HCT116 (cell line): ENCODE measurements at regions not wholly inside any gene's neighbourhood (a gene's known extent, or its start where the extent isn't known, plus 50 kb on each side); places are given as distances from the start of the nearest gene placed in this dataset.

ENCODE experiments used
- ATAC-seq: fragments of 200-7000 bp; cut with Tn5 transposase; 2 replicates; pipeline ENCODE4 v1.9.1; 2020; ENCODE audit warnings: mild to moderate bottlenecking, moderate library complexity
- BruUV-seq: library from RNA; stranded (reverse); fragments of 400-500 nt; replicated peaks from 2 replicates; lab custom pipeline; 2021; lab: Mats Ljungman, UMichigan
- CTCF ChIA-PET: fragments of 300-600 bp; sonication (Branson Sonifier 250); formaldehyde crosslinking; loops from one replicate; lab custom pipeline; 2021; ENCODE audit warnings: antibody characterized with exemption; lab: Charles Lee
- POLR2A ChIA-PET: fragments of 300-600, 350-600 bp; sonication (Branson Sonifier 250); formaldehyde crosslinking; loops from one replicate; lab custom pipeline; 2021; ENCODE audit warnings: antibody characterized with exemption; lab: Charles Lee
- RAD21 ChIA-PET, 2 experiments: fragments of 300-600 bp; sonication (Branson Sonifier 250); formaldehyde crosslinking; loops; one replicate each; lab custom pipeline; 2023; ENCODE audit warnings: low total read pairs in 2 of 2; ENCODE audit not compliant: uncharacterized antibody in 2 of 2, unreplicated experiment in 2 of 2, low non-redundant PET in 1 of 2; lab: Charles Lee
- DNase-seq: peaks from one replicate; pipeline ENCODE4 v3.0.0-alpha.2; 2010; ENCODE audit warnings: low read depth, low spot score
- H2AFZ ChIP-seq: fragments of 200-600 bp; shearing (Covaris generic), sonication (generic); 2 replicates; pipeline ENCODE4 v1.6.1; 2017; ENCODE audit warnings: low read depth, mixed run types, mixed read lengths, antibody characterized with exemption, low read length; ENCODE audit not compliant: poor library complexity, severe bottlenecking
- H3K27ac ChIP-seq: 2 replicates; pipeline ENCODE4 v1.5.1; 2012; ENCODE audit warnings: low read depth, low read length
- H3K27me3 ChIP-seq: fragments of 200-600 bp; sonication (generic); 2 replicates; pipeline ENCODE4 v1.6.1; 2016; ENCODE audit warnings: mixed run types, low read length, mixed read lengths; ENCODE audit not compliant: insufficient read depth
- H3K36me3 ChIP-seq, 2 experiments: fragments of 200-500 bp in 1 of 2; fragments of 200-600 bp in 1 of 2; sonication (Bioruptor generic) in 1 of 2; sonication (generic) in 1 of 2; 2 replicates each; pipeline versions ENCODE4 v1.5.1 to v1.6.1; 2014 to 2016; ENCODE audit warnings: low read length in 2 of 2, inconsistent platforms in 1 of 2, mixed read lengths in 1 of 2, mixed run types in 1 of 2; ENCODE audit not compliant: insufficient read depth in 2 of 2, control insufficient read depth in 1 of 2
- H3K4me1 ChIP-seq, 2 experiments: fragments of 200-600 bp in 1 of 2; sonication (generic) in 1 of 2; 2 replicates each; pipeline versions ENCODE4 v1.5.1 to v1.6.1; 2012 to 2017; ENCODE audit warnings: low read length in 2 of 2, inconsistent platforms in 1 of 2, mild to moderate bottlenecking in 1 of 2, mixed read lengths in 1 of 2, mixed run types in 1 of 2, moderate library complexity in 1 of 2; ENCODE audit not compliant: insufficient read depth in 2 of 2, control insufficient read depth in 1 of 2
- H3K4me2 ChIP-seq: fragments of 200-600 bp; sonication (generic); 2 replicates; pipeline ENCODE4 v1.6.1; 2017; ENCODE audit warnings: mixed run types, low read length, mixed read lengths
- H3K4me3 ChIP-seq, 2 experiments: fragments of 200-600 bp in 1 of 2; sonication (generic) in 1 of 2; replicated peaks in 1 of 2; 2 replicates each; pipeline ENCODE4 v1.5.1; 2011 to 2016; ENCODE audit warnings: low read length in 2 of 2, control low read depth in 1 of 2, low read depth in 1 of 2, mild to moderate bottlenecking in 1 of 2, mixed read lengths in 1 of 2, mixed run types in 1 of 2
- H3K79me2 ChIP-seq: fragments of 200-600 bp; sonication (generic); 2 replicates; pipeline ENCODE4 v1.6.1; 2017; ENCODE audit warnings: mild to moderate bottlenecking, mixed run types, low read length, moderate library complexity, mixed read lengths; ENCODE audit not compliant: insufficient read depth
- H3K9ac ChIP-seq: fragments of 200-600 bp; sonication (generic); 2 replicates; pipeline ENCODE4 v1.6.1; 2016; ENCODE audit warnings: low read length, mixed read lengths
- H3K9me2 ChIP-seq: fragments of 200-600 bp; sonication (generic), shearing (Covaris generic); 2 replicates; pipeline ENCODE4 v1.6.1; 2017; ENCODE audit warnings: mixed run types, mild to moderate bottlenecking, moderate library complexity; ENCODE audit not compliant: insufficient read depth
- H3K9me3 ChIP-seq, 2 experiments: fragments of 200-500 bp in 1 of 2; fragments of 200-600 bp in 1 of 2; sonication (Bioruptor generic) in 1 of 2; sonication (generic) in 1 of 2; 2 replicates each; pipeline ENCODE4 v1.6.1; 2014 to 2017; ENCODE audit warnings: low read length in 2 of 2, mixed read lengths in 2 of 2, inconsistent platforms in 1 of 2, low read depth in 1 of 2, mild to moderate bottlenecking in 1 of 2, mixed run types in 1 of 2, moderate library complexity in 1 of 2; ENCODE audit not compliant: control insufficient read depth in 1 of 2, insufficient read depth in 1 of 2
- H4K20me1 ChIP-seq: fragments of 200-600 bp; sonication (generic), shearing (Covaris generic); 2 replicates; pipeline ENCODE4 v1.6.1; 2017; ENCODE audit warnings: mixed run types, mild to moderate bottlenecking, moderate library complexity; ENCODE audit not compliant: insufficient read depth
- CBX3 ChIP-seq: IDR thresholded peaks from 2 replicates; pipeline ENCODE4 v1.6.1; 2012; ENCODE audit warnings: low read depth
- ELF1 ChIP-seq: IDR thresholded peaks from 2 replicates; pipeline ENCODE4 v1.6.1; 2012; ENCODE audit warnings: low read depth, borderline replicate concordance
- intact Hi-C: fragments of 100-400 bp; cut with micrococcal nuclease; formaldehyde crosslinking; loops from 2 replicates; pipeline ENCODE4 v1.10.0; 2022
- TF ChIP-seq, protein P1 (sequence below): IDR thresholded peaks from 2 replicates; pipeline ENCODE4 v1.6.1; 2011; ENCODE audit warnings: mild to moderate bottlenecking, low read length, moderate library complexity; ENCODE audit not compliant: insufficient replicate concordance; ENCODE audit errors: extremely low read depth
- TF ChIP-seq, protein P2 (sequence below): IDR thresholded peaks from 2 replicates; pipeline ENCODE4 v1.6.1; 2012; ENCODE audit warnings: low read depth

DNA sequence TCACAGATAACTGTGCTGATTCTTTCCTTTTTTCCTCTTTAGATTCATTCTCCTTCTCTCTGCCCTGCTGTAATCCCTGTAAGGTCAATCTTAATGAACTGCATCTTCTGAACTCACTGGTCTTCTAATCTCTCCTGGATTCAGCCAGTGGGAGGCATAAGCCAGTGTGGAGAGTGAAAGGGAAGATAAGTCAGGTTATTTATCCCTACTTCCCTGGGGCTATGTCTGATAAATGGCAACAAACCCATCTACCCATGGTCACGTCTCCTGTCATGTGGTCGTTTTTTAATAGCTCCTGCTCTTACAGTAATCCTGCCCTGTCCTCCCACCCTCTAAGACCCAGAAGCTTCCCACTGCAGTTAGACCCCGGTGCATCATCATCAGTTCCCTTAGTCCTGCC is 199.6 kb upstream of the NAALADL2 start:
- H2AFZ ChIP-seq = no peak overlapping the region
- RAD21 ChIA-PET = no interaction called here

More for the DNA sequence above, 199.6 kb upstream of the NAALADL2 start:
- Histone ChIP-seq H3K4me1 (no peaks in the 10 kb centered on the region), H3K79me2 (no peaks in the 10 kb centered on the region), H3K9ac (no peak overlapping the region), H3K9me3 (no peaks in the 10 kb centered on the region), H3K4me2 (no peak overlapping the region), H3K4me3 (no peak overlapping the region), H3K9me2 (no peaks in the 10 kb centered on the region; the same call in 1 of the 2 replicates), H4K20me1 (no peaks in the 10 kb centered on the region), H3K27me3 (no peaks in the 10 kb centered on the region), H3K27ac (no peak overlapping the region), H3K36me3 (no peaks in the 10 kb centered on the region)
- DNase-seq (no peak), ATAC-seq (no peak)
- TF ChIP-seq, protein P1, sequence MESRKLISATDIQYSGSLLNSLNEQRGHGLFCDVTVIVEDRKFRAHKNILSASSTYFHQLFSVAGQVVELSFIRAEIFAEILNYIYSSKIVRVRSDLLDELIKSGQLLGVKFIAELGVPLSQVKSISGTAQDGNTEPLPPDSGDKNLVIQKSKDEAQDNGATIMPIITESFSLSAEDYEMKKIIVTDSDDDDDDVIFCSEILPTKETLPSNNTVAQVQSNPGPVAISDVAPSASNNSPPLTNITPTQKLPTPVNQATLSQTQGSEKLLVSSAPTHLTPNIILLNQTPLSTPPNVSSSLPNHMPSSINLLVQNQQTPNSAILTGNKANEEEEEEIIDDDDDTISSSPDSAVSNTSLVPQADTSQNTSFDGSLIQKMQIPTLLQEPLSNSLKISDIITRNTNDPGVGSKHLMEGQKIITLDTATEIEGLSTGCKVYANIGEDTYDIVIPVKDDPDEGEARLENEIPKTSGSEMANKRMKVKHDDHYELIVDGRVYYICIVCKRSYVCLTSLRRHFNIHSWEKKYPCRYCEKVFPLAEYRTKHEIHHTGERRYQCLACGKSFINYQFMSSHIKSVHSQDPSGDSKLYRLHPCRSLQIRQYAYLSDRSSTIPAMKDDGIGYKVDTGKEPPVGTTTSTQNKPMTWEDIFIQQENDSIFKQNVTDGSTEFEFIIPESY = no peak
- no peak for TF ChIP-seq CBX3
- TF ChIP-seq, protein P2, sequence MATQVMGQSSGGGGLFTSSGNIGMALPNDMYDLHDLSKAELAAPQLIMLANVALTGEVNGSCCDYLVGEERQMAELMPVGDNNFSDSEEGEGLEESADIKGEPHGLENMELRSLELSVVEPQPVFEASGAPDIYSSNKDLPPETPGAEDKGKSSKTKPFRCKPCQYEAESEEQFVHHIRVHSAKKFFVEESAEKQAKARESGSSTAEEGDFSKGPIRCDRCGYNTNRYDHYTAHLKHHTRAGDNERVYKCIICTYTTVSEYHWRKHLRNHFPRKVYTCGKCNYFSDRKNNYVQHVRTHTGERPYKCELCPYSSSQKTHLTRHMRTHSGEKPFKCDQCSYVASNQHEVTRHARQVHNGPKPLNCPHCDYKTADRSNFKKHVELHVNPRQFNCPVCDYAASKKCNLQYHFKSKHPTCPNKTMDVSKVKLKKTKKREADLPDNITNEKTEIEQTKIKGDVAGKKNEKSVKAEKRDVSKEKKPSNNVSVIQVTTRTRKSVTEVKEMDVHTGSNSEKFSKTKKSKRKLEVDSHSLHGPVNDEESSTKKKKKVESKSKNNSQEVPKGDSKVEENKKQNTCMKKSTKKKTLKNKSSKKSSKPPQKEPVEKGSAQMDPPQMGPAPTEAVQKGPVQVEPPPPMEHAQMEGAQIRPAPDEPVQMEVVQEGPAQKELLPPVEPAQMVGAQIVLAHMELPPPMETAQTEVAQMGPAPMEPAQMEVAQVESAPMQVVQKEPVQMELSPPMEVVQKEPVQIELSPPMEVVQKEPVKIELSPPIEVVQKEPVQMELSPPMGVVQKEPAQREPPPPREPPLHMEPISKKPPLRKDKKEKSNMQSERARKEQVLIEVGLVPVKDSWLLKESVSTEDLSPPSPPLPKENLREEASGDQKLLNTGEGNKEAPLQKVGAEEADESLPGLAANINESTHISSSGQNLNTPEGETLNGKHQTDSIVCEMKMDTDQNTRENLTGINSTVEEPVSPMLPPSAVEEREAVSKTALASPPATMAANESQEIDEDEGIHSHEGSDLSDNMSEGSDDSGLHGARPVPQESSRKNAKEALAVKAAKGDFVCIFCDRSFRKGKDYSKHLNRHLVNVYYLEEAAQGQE = no peak
- no peak for TF ChIP-seq ELF1
- BruUV-seq = no TSS peak
- POLR2A ChIA-PET = no interaction called here
- intact Hi-C loops = no loop called here
- CTCF ChIA-PET = no interaction called here
